GM12878 (cell line): ENCODE measurements at regions not wholly inside any gene's neighbourhood (a gene's known extent, or its start where the extent isn't known, plus 50 kb on each side); places are given as distances from the start of the nearest gene placed in this dataset.

Experiments
- ATAC-seq: fragments of 200-7000 bp; cut with Tn5 transposase; 3 replicates; pipeline ENCODE4 v1.9.1; 2020; ENCODE audit warnings: mild to moderate bottlenecking, moderate library complexity
- BruUV-seq: library from RNA; stranded (reverse); fragments of 400-500 nt; replicated peaks from 2 replicates; lab custom pipeline; 2021; lab: Mats Ljungman, UMichigan
- CTCF ChIA-PET: fragments of 300-600 bp; sonication (Branson Sonifier 250); formaldehyde crosslinking; extraction: SDS; loops from one replicate; lab custom pipeline; 2021; ENCODE audit warnings: inconsistent platforms; lab: Yijun Ruan, JAX
- POLR2A ChIA-PET: fragments of 350-600 bp; formaldehyde crosslinking; extraction: SDS; loops from one replicate; lab custom pipeline; 2021; ENCODE audit warnings: inconsistent platforms; lab: Charles Lee
- RAD21 ChIA-PET: fragments of 300-600 bp; sonication (Branson Sonifier 250); formaldehyde crosslinking; loops from one replicate; lab custom pipeline; 2023; ENCODE audit warnings: antibody characterized with exemption; ENCODE audit not compliant: unreplicated experiment; lab: Charles Lee
- SMC1A ChIA-PET: fragments of 300-600 bp; sonication (Branson Sonifier 250); formaldehyde crosslinking; loops from one replicate; lab custom pipeline; 2023; ENCODE audit not compliant: unreplicated experiment, uncharacterized antibody; lab: Charles Lee
- DNase-seq: peaks from one replicate; pipeline ENCODE4 v3.0.0-alpha.2; 2011; ENCODE audit warnings: low read depth, low spot score
- FAIRE-seq: peaks from 3 replicates; lab custom pipeline; 2011; peaks lifted over from hg19 to GRCh38; lab: Jason Lieb, UNC
- H2AFZ ChIP-seq: 2 replicates; pipeline ENCODE4 v1.6.0; 2011; ENCODE audit warnings: low read depth, low read length, control low read depth; ENCODE audit not compliant: control insufficient read depth
- H3K27ac ChIP-seq: 2 replicates; pipeline ENCODE4 v1.5.1; 2011; ENCODE audit warnings: control low read depth; ENCODE audit not compliant: control insufficient read depth, insufficient read depth
- H3K27me3 ChIP-seq, 2 experiments: replicated peaks in 1 of 2; 2 replicates each; pipeline versions ENCODE4 v1.6.0 to v1.6.1; 2011; ENCODE audit warnings: low read length in 1 of 2; ENCODE audit not compliant: control insufficient read depth in 2 of 2, insufficient read depth in 2 of 2
- H3K36me3 ChIP-seq, 2 experiments: 2 replicates each; pipeline ENCODE4 v1.5.1; 2011; ENCODE audit warnings: low read length in 1 of 2; ENCODE audit not compliant: control insufficient read depth in 2 of 2, insufficient read depth in 2 of 2
- H3K4me1 ChIP-seq: 2 replicates; pipeline ENCODE4 v1.6.1; 2011; ENCODE audit warnings: mild to moderate bottlenecking, low read length, moderate library complexity, mixed read lengths; ENCODE audit not compliant: control insufficient read depth, insufficient read depth
- H3K4me2 ChIP-seq: 2 replicates; pipeline ENCODE4 v1.6.0; 2011; ENCODE audit warnings: control low read depth; ENCODE audit not compliant: control insufficient read depth, insufficient read depth
- H3K4me3 ChIP-seq: fragments of 200-600 bp; sonication (generic); 2 replicates; pipeline ENCODE4 v1.5.1; 2016
- H3K79me2 ChIP-seq: 2 replicates; pipeline ENCODE4 v1.6.0; 2011; ENCODE audit warnings: low read length; ENCODE audit not compliant: control insufficient read depth, insufficient read depth
- H3K9ac ChIP-seq: 2 replicates; pipeline ENCODE4 v1.8.0; 2011; ENCODE audit warnings: low read length, control low read depth, mixed read lengths; ENCODE audit not compliant: control insufficient read depth, insufficient read depth
- H3K9me3 ChIP-seq: replicated peaks from 3 replicates; pipeline ENCODE4 v1.5.1; 2011; ENCODE audit warnings: mild to moderate bottlenecking, low read length; ENCODE audit not compliant: control insufficient read depth, insufficient read depth
- H4K20me1 ChIP-seq: 2 replicates; pipeline ENCODE4 v1.6.0; 2011; ENCODE audit not compliant: control insufficient read depth, insufficient read depth
- ASH2L ChIP-seq: fragments of 300-600, 200-600 bp; sonication (generic); IDR thresholded peaks from 2 replicates; pipeline ENCODE4 v1.6.1; 2017; ENCODE audit warnings: low read depth, mild to moderate bottlenecking, borderline replicate concordance
- BCL11A ChIP-seq: IDR thresholded peaks from 2 replicates; pipeline ENCODE4 v1.6.1; 2011; ENCODE audit warnings: low read depth, low read length
- EZH2 ChIP-seq: IDR thresholded peaks from 2 replicates; pipeline ENCODE4 v1.6.1; 2012; ENCODE audit warnings: low read depth, mild to moderate bottlenecking, control low read depth, inconsistent platforms, low read length, borderline replicate concordance; ENCODE audit not compliant: control insufficient read depth
- IRF4 ChIP-seq: IDR thresholded peaks from 2 replicates; pipeline ENCODE4 v1.6.1; 2011; ENCODE audit warnings: low read depth, low read length
- LARP7 ChIP-seq: fragments of 450-650 bp; IDR thresholded peaks from 2 replicates; pipeline ENCODE4 v1.6.1; 2017; ENCODE audit warnings: mild to moderate bottlenecking
- POLR2A ChIP-seq: IDR thresholded peaks from 2 replicates; pipeline ENCODE4 v1.6.1; 2011; ENCODE audit warnings: low read depth, mild to moderate bottlenecking, low read length
- POU2F2 ChIP-seq: IDR thresholded peaks from 3 replicates; pipeline ENCODE4 v1.6.1; 2011; ENCODE audit warnings: low read depth, mild to moderate bottlenecking, low read length, borderline replicate concordance
- SREBF1 ChIP-seq: IDR thresholded peaks from 2 replicates; pipeline ENCODE4 v1.6.1; 2012; ENCODE audit warnings: mild to moderate bottlenecking, low read length
- TARDBP ChIP-seq: IDR thresholded peaks from 2 replicates; pipeline ENCODE4 v1.6.1; 2016; ENCODE audit warnings: borderline replicate concordance
- TCF7 ChIP-seq: IDR thresholded peaks from 2 replicates; pipeline ENCODE4 v1.6.1; 2014; ENCODE audit warnings: antibody characterized with exemption, borderline replicate concordance
- ZNF217 ChIP-seq: fragments of 450-650 bp; IDR thresholded peaks from 2 replicates; pipeline ENCODE4 v1.6.1; 2017; ENCODE audit warnings: antibody characterized with exemption, mild to moderate bottlenecking
- ZNF24 ChIP-seq: fragments of 450-650 bp; IDR thresholded peaks from 2 replicates; pipeline ENCODE4 v1.6.1; 2017; ENCODE audit warnings: antibody characterized with exemption, mild to moderate bottlenecking
- ZNF274 ChIP-seq: IDR thresholded peaks from one replicate; pipeline ENCODE4 v1.8.0; 2011; ENCODE audit not compliant: insufficient read length, insufficient read depth
- ZNF384 ChIP-seq: IDR thresholded peaks from 2 replicates; pipeline ENCODE4 v1.6.1; 2012; ENCODE audit warnings: low read depth, mild to moderate bottlenecking, low read length, improper control_type of control experiment, borderline replicate concordance
- ZNF622 ChIP-seq: fragments of 450-650 bp; IDR thresholded peaks from 2 replicates; pipeline ENCODE4 v1.6.1; 2017; ENCODE audit warnings: mild to moderate bottlenecking, inconsistent platforms
- WGBS: methylation state at CpG from one replicate; pipeline ENCODE4 v1.1.6; 2016; ENCODE audit warnings: low lambda C conversion rate; ENCODE audit not compliant: insufficient replicate concordance, insufficient coverage; ENCODE audit errors: missing lambda C conversion rate; 5-methylcytosine and 5-hydroxymethylcytosine counted together
- in situ Hi-C: fragments of 300-500 bp; cut with MboI; formaldehyde crosslinking; loops from 9 replicates; pipeline ENCODE4 v1.14.3; 2018; ENCODE audit warnings: mixed read lengths
- intact Hi-C: fragments of 100-400 bp; cut with micrococcal nuclease; formaldehyde crosslinking; loops from one replicate; pipeline ENCODE4 v1.14.2; 2022; ENCODE audit not compliant: unreplicated experiment
- TF ChIP-seq, protein P1 (sequence below): fragments of 450-650 bp; IDR thresholded peaks from 2 replicates; pipeline ENCODE4 v1.6.1; 2016; ENCODE audit warnings: mild to moderate bottlenecking, moderate library complexity, borderline replicate concordance
- TF ChIP-seq, protein P2 (sequence below): fragments of 150-350 bp; IDR thresholded peaks from 2 replicates; pipeline ENCODE4 v1.6.1; 2014; ENCODE audit warnings: mild to moderate bottlenecking, low read depth, low read length
- TF ChIP-seq, protein P3 (sequence below): fragments of 450-650 bp; IDR thresholded peaks from 2 replicates; pipeline ENCODE4 v1.6.1; 2014; ENCODE audit warnings: mild to moderate bottlenecking

DNA sequence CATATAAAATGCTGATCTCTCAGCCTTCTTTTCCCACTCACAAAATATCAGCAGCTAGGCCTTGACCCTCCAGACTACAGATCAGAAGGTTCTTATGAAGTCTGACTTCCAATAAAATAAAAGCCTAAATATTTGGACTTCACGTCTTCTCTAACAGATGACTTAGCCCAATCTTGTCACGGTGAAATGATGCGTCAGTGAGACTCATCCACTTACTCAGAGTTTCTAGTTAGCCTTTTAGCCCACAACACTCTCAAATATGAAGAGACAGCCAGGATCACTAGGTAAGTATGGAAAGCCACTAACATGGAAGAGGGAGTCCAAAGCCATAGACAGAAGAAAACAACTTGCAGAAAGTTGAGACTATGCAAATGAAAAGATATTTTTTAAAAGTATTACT, 601.2 kb downstream of the PYDC2 start:
- no TSS peak for BruUV-seq
- H3K27ac ChIP-seq, result no peak overlapping the region

DNA sequence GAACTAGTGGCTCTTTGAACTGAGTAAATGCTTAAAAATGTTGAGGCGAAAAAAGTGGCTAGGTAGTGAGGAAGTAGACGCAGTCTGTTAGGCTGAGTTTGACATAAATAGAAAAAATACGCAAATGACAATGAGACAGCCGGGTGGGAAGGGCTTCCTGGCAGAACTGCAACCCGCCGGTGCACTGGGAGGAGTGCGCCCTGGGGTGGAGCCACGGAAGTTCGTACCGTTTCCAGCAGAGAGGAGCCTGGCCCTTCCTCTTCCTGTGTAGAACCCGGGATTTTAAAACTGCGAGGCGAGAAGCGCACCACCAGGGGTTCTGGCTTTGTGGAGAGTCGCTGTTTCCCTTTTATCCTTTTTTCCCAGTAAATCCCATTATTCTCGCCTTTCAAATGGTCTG, 602.6 kb downstream of the PYDC2 start:
- no peak overlapping the region for H3K4me3 ChIP-seq
- ChIA-PET RAD21 (no interaction called here), SMC1A (no interaction called here), POLR2A (no interaction called here), CTCF (no interaction called here)
- 1% methylated on average over 16 of the region's 16 CpGs for WGBS
- in situ Hi-C loops (no loop called here), intact Hi-C loops (no loop called here)
- no peaks in the 10 kb centered on the region for H4K20me1 ChIP-seq
- FAIRE-seq (peak; percentile 62), ATAC-seq (peak; percentile 94), DNase-seq (peak; percentile 45)
- H3K27ac ChIP-seq, result peak overlapping the region; percentile 20; the same call in 1 of the 2 replicates
- H3K4me2 ChIP-seq, result peak overlapping the region; percentile 49; the same call in 1 of the 2 replicates
- H3K79me2 ChIP-seq, result no peaks in the 10 kb centered on the region
- H2AFZ ChIP-seq, result peak overlapping the region; percentile 16
- H3K27me3 ChIP-seq, result no peaks in the 10 kb centered on the region
- H3K36me3 ChIP-seq, result no peaks in the 10 kb centered on the region
- peaks cover 17% of the 10 kb centered on the region for H3K4me1 ChIP-seq
- no peak overlapping the region for H3K9ac ChIP-seq
- BruUV-seq, result no TSS peak
- H3K9me3 ChIP-seq, result no peaks in the 10 kb centered on the region; the same call in 2 of the 3 replicates
- TF ChIP-seq SREBF1, result no peak
- TF ChIP-seq BCL11A, result no peak
- no peak for TF ChIP-seq IRF4
- TF ChIP-seq, protein P1, sequence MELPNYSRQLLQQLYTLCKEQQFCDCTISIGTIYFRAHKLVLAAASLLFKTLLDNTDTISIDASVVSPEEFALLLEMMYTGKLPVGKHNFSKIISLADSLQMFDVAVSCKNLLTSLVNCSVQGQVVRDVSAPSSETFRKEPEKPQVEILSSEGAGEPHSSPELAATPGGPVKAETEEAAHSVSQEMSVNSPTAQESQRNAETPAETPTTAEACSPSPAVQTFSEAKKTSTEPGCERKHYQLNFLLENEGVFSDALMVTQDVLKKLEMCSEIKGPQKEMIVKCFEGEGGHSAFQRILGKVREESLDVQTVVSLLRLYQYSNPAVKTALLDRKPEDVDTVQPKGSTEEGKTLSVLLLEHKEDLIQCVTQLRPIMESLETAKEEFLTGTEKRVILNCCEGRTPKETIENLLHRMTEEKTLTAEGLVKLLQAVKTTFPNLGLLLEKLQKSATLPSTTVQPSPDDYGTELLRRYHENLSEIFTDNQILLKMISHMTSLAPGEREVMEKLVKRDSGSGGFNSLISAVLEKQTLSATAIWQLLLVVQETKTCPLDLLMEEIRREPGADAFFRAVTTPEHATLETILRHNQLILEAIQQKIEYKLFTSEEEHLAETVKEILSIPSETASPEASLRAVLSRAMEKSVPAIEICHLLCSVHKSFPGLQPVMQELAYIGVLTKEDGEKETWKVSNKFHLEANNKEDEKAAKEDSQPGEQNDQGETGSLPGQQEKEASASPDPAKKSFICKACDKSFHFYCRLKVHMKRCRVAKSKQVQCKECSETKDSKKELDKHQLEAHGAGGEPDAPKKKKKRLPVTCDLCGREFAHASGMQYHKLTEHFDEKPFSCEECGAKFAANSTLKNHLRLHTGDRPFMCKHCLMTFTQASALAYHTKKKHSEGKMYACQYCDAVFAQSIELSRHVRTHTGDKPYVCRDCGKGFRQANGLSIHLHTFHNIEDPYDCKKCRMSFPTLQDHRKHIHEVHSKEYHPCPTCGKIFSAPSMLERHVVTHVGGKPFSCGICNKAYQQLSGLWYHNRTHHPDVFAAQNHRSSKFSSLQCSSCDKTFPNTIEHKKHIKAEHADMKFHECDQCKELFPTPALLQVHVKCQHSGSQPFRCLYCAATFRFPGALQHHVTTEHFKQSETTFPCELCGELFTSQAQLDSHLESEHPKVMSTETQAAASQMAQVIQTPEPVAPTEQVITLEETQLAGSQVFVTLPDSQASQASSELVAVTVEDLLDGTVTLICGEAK, result no peak
- TF ChIP-seq, protein P2, sequence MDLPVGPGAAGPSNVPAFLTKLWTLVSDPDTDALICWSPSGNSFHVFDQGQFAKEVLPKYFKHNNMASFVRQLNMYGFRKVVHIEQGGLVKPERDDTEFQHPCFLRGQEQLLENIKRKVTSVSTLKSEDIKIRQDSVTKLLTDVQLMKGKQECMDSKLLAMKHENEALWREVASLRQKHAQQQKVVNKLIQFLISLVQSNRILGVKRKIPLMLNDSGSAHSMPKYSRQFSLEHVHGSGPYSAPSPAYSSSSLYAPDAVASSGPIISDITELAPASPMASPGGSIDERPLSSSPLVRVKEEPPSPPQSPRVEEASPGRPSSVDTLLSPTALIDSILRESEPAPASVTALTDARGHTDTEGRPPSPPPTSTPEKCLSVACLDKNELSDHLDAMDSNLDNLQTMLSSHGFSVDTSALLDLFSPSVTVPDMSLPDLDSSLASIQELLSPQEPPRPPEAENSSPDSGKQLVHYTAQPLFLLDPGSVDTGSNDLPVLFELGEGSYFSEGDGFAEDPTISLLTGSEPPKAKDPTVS, result no peak
- TF ChIP-seq, protein P3, sequence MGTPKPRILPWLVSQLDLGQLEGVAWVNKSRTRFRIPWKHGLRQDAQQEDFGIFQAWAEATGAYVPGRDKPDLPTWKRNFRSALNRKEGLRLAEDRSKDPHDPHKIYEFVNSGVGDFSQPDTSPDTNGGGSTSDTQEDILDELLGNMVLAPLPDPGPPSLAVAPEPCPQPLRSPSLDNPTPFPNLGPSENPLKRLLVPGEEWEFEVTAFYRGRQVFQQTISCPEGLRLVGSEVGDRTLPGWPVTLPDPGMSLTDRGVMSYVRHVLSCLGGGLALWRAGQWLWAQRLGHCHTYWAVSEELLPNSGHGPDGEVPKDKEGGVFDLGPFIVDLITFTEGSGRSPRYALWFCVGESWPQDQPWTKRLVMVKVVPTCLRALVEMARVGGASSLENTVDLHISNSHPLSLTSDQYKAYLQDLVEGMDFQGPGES, result no peak
- TF ChIP-seq EZH2, result no peak
- TF ChIP-seq TARDBP, result no peak

More for the DNA sequence above, 601.2 kb downstream of the PYDC2 start:
- Histone ChIP-seq H3K4me2 (no peak overlapping the region), H3K9ac (no peak overlapping the region), H3K27me3 (no peaks in the 10 kb centered on the region), H3K4me1 (peaks cover 10% of the 10 kb centered on the region; the same call in 1 of the 2 replicates), H3K79me2 (no peaks in the 10 kb centered on the region), H3K9me3 (no peaks in the 10 kb centered on the region; the same call in 2 of the 3 replicates), H3K4me3 (no peak overlapping the region), H3K36me3 (no peaks in the 10 kb centered on the region), H2AFZ (no peak overlapping the region), H4K20me1 (no peaks in the 10 kb centered on the region)
- no peak for FAIRE-seq
- ChIA-PET POLR2A (no interaction called here), SMC1A (interaction anchor here (1.0 kb wide), 1 partner anchor 25 kb away, joined by 3 read pairs; no protein-coding TSS in a partner anchor), CTCF (no interaction called here), RAD21 (no interaction called here)
- WGBS, result 84% methylated on average over 3 of the region's 3 CpGs
- TF ChIP-seq ZNF622, result no peak
- TF ChIP-seq ZNF24, result no peak
- no peak for TF ChIP-seq ZNF384
- TF ChIP-seq TCF7, result no peak
- no peak for TF ChIP-seq ZNF217
- no peak for TF ChIP-seq POU2F2
- no peak for TF ChIP-seq ASH2L
- no peak for TF ChIP-seq ZNF274
- TF ChIP-seq POLR2A, result no peak
- no peak for TF ChIP-seq BCL11A
- TF ChIP-seq LARP7, result no peak
- in situ Hi-C loops (no loop called here), intact Hi-C loops (no loop called here)
- ATAC-seq, result no peak
- DNase-seq, result no peak
